Ishikawa (cell line): ENCODE measurements at regions not wholly inside any gene's neighbourhood (a gene's known extent, or its start where the extent isn't known, plus 50 kb on each side); places are given as distances from the start of the nearest gene placed in this dataset.

Experiments used
- CEBPB ChIP-seq: IDR thresholded peaks from 2 replicates; pipeline ENCODE4 v1.6.1; 2012
- CREB1 ChIP-seq: IDR thresholded peaks from 2 replicates; pipeline ENCODE4 v1.6.1; 2012; ENCODE audit warnings: low read depth
- EGR1 ChIP-seq: IDR thresholded peaks from 2 replicates; pipeline ENCODE4 v1.6.1; 2012
- EP300 ChIP-seq: IDR thresholded peaks from 2 replicates; pipeline ENCODE4 v1.6.1; 2012; ENCODE audit warnings: borderline replicate concordance
- FOXM1 ChIP-seq: IDR thresholded peaks from 2 replicates; pipeline ENCODE4 v1.6.1; 2012; ENCODE audit warnings: low read depth, borderline replicate concordance
- MAX ChIP-seq: IDR thresholded peaks from 2 replicates; pipeline ENCODE4 v1.6.1; 2012
- NFIC ChIP-seq: IDR thresholded peaks from 2 replicates; pipeline ENCODE4 v1.6.1; 2012
- RAD21 ChIP-seq: IDR thresholded peaks from 2 replicates; pipeline ENCODE4 v1.6.1; 2012; ENCODE audit warnings: low read depth
- REST ChIP-seq: IDR thresholded peaks from 2 replicates; pipeline ENCODE4 v1.6.1; 2012; ENCODE audit warnings: low read depth, mild to moderate bottlenecking
- TAF1 ChIP-seq: IDR thresholded peaks from 2 replicates; pipeline ENCODE4 v1.6.1; 2012; ENCODE audit warnings: low read depth, mild to moderate bottlenecking
- TCF12 ChIP-seq: IDR thresholded peaks from 2 replicates; pipeline ENCODE4 v1.6.1; 2012; ENCODE audit warnings: low read depth
- TEAD4 ChIP-seq: IDR thresholded peaks from 2 replicates; pipeline ENCODE4 v1.6.1; 2012
- USF1 ChIP-seq: IDR thresholded peaks from 2 replicates; pipeline ENCODE4 v1.6.1; 2012
- YY1 ChIP-seq: IDR thresholded peaks from 2 replicates; pipeline ENCODE4 v1.6.1; 2012; ENCODE audit warnings: low read depth
- ZBTB7A ChIP-seq: IDR thresholded peaks from 2 replicates; pipeline ENCODE4 v1.6.1; 2012; ENCODE audit warnings: low read depth

GRCh38 chr6:21382821-21383449, 210.6 kb upstream of the SOX4 start:
- no peak for TF ChIP-seq CREB1
- no peak for TF ChIP-seq REST
- no peak for TF ChIP-seq FOXM1
- TF ChIP-seq TCF12: no peak
- no peak for TF ChIP-seq EP300
- TF ChIP-seq TAF1: no peak

GRCh38 chr6:21383450-21384085, 210.0 kb upstream of the SOX4 start:
- TF ChIP-seq NFIC: no peak
- no peak for TF ChIP-seq RAD21
- TF ChIP-seq TAF1: no peak
- TF ChIP-seq YY1: no peak
- no peak for TF ChIP-seq TEAD4
- TF ChIP-seq ZBTB7A: no peak
- TF ChIP-seq USF1: no peak
- no peak for TF ChIP-seq CEBPB
- TF ChIP-seq FOXM1: no peak
- TF ChIP-seq TCF12: no peak
- no peak for TF ChIP-seq REST
- TF ChIP-seq EGR1: no peak
- no peak for TF ChIP-seq CREB1
- no peak for TF ChIP-seq EP300
- TF ChIP-seq MAX: no peak

GRCh38 chr6:21384216-21384615, 209.3 kb upstream of the SOX4 start:
- no peak for TF ChIP-seq RAD21
- TF ChIP-seq REST: no peak
- TF ChIP-seq FOXM1: no peak
- no peak for TF ChIP-seq CEBPB
- no peak for TF ChIP-seq USF1
- TF ChIP-seq ZBTB7A: no peak
- TF ChIP-seq TEAD4: no peak
- no peak for TF ChIP-seq EGR1
- TF ChIP-seq YY1: no peak
- TF ChIP-seq TCF12: no peak

GRCh38 chr6:21386744-21387143, 206.8 kb upstream of the SOX4 start:
- TF ChIP-seq RAD21 (no peak), CEBPB (no peak), USF1 (no peak), MAX (no peak)
